ENCODE measurements at regions not wholly inside any gene's neighbourhood (a gene's known extent, or its start where the extent isn't known, plus 50 kb on each side); places are given as distances from the start of the nearest gene placed in this dataset.

GRCh38 chr5:133811168-133811567, 157.3 kb downstream of the C5orf15 start:
- TF ChIP-seq CTCF (IDR thresholded peaks at IDR 0.05) (no peak), POLR2A (IDR thresholded peaks at IDR 0.05) (no peak)

All from testis (tissue), 2 donors.